Neural cell (in vitro differentiated cells): ENCODE measurements at regions not wholly inside any gene's neighbourhood (a gene's known extent, or its start where the extent isn't known, plus 50 kb on each side); places are given as distances from the start of the nearest gene placed in this dataset.

Source experiments
- H2AFZ ChIP-seq: fragments of 200-600, 300-800 bp; sonication (generic), shearing (Covaris generic); 2 replicates; pipeline ENCODE4 v1.6.0; 2014; ENCODE audit warnings: low read depth, mild to moderate bottlenecking, antibody characterized with exemption, low read length, moderate library complexity
- H3F3A ChIP-seq: fragments of 200-600 bp; shearing (Covaris generic); 2 replicates; pipeline ENCODE4 v1.6.1; 2016; ENCODE audit warnings: mild to moderate bottlenecking, moderate library complexity, mixed read lengths, antibody characterized with exemption, low read length; ENCODE audit not compliant: insufficient read depth, poor library complexity, severe bottlenecking
- H3K27ac ChIP-seq: fragments of 200-600, 300-800 bp; sonication (generic), shearing (Covaris generic); 2 replicates; pipeline ENCODE4 v1.5.1; 2014; ENCODE audit warnings: mild to moderate bottlenecking, low read length, moderate library complexity
- H3K27me3 ChIP-seq: fragments of 300-800, 200-600 bp; sonication (generic), shearing (Covaris generic); 2 replicates; pipeline ENCODE4 v1.6.0; 2014; ENCODE audit warnings: mild to moderate bottlenecking, low read depth, low read length, moderate library complexity; ENCODE audit not compliant: insufficient read depth
- H3K36me3 ChIP-seq: fragments of 300-800, 200-600 bp; sonication (generic), shearing (Covaris generic); 2 replicates; pipeline ENCODE4 v1.5.1; 2014; ENCODE audit warnings: mild to moderate bottlenecking, antibody characterized with exemption, low read length, moderate library complexity; ENCODE audit not compliant: insufficient read depth
- H3K4me2 ChIP-seq: fragments of 300-800, 200-600 bp; sonication (generic), shearing (Covaris generic); 2 replicates; pipeline ENCODE4 v1.6.0; 2014; ENCODE audit warnings: mild to moderate bottlenecking, low read length
- H3K4me3 ChIP-seq: fragments of 300-800, 200-600 bp; sonication (generic), shearing (Covaris generic); 2 replicates; pipeline ENCODE4 v1.5.1; 2014; ENCODE audit warnings: mild to moderate bottlenecking, low read length, moderate library complexity
- H3K79me2 ChIP-seq: fragments of 200-600 bp; shearing (Covaris generic); replicated peaks from 2 replicates; pipeline ENCODE4 v1.6.0; 2014; ENCODE audit warnings: mild to moderate bottlenecking, low read length, moderate library complexity; ENCODE audit not compliant: insufficient read depth
- H3K9ac ChIP-seq: fragments of 300-800, 200-600 bp; sonication (generic), shearing (Covaris generic); 2 replicates; pipeline ENCODE4 v1.6.1; 2016; ENCODE audit warnings: mild to moderate bottlenecking, low read length, mixed read lengths
- H3K9me2 ChIP-seq: fragments of 200-600 bp; shearing (Covaris generic); 2 replicates; pipeline ENCODE4 v1.6.1; 2016; ENCODE audit warnings: mild to moderate bottlenecking, low read length, mixed read lengths; ENCODE audit not compliant: insufficient read depth
- H3K9me3 ChIP-seq: fragments of 200-600, 300-800 bp; sonication (generic), shearing (Covaris generic); 2 replicates; pipeline ENCODE4 v1.6.1; 2016; ENCODE audit warnings: mild to moderate bottlenecking, mixed run types, low read length, moderate library complexity, mixed read lengths
- H4K20me1 ChIP-seq: fragments of 200-600 bp; shearing (Covaris generic); 2 replicates; pipeline ENCODE4 v1.6.1; 2016; ENCODE audit warnings: mild to moderate bottlenecking, mixed run types; ENCODE audit not compliant: insufficient read depth
- CTCF ChIP-seq: fragments of 450-650 bp; IDR thresholded peaks from 2 replicates; pipeline ENCODE4 v1.5.1; 2014; ENCODE audit warnings: antibody characterized with exemption, mild to moderate bottlenecking, moderate library complexity; ENCODE audit not compliant: poor library complexity, severe bottlenecking
- EP300 ChIP-seq: fragments of 450-650 bp; conservative IDR thresholded peaks from 2 replicates; pipeline ENCODE4 v1.6.1; 2014; ENCODE audit warnings: antibody characterized with exemption, mild to moderate bottlenecking, moderate library complexity; ENCODE audit not compliant: poor library complexity, severe bottlenecking
- EZH2 ChIP-seq: fragments of 200-600, 300-800 bp; shearing (Covaris generic), sonication (generic); IDR thresholded peaks from 2 replicates; pipeline ENCODE4 v1.6.1; 2014; ENCODE audit warnings: antibody characterized with exemption, low read length, borderline replicate concordance, mild to moderate bottlenecking; ENCODE audit not compliant: insufficient read depth, poor library complexity, severe bottlenecking
- MXI1 ChIP-seq: fragments of 450-650 bp; conservative IDR thresholded peaks from 2 replicates; pipeline ENCODE4 v1.6.1; 2014; ENCODE audit warnings: antibody characterized with exemption, mild to moderate bottlenecking; ENCODE audit not compliant: poor library complexity, severe bottlenecking
- POLR2AphosphoS5 ChIP-seq: IDR thresholded peaks from 2 replicates; pipeline ENCODE4 v1.6.1; 2012
- RAD21 ChIP-seq: fragments of 450-650 bp; conservative IDR thresholded peaks from 2 replicates; pipeline ENCODE4 v1.6.1; 2014; ENCODE audit warnings: antibody characterized with exemption, mild to moderate bottlenecking, moderate library complexity
- REST ChIP-seq: IDR thresholded peaks from 2 replicates; pipeline ENCODE4 v1.6.1; 2012; ENCODE audit warnings: borderline replicate concordance
- SMC3 ChIP-seq: fragments of 450-650 bp; conservative IDR thresholded peaks from 2 replicates; pipeline ENCODE4 v1.6.1; 2014; ENCODE audit warnings: antibody characterized with exemption, mild to moderate bottlenecking, moderate library complexity; ENCODE audit not compliant: poor library complexity
- TAF1 ChIP-seq: IDR thresholded peaks from 2 replicates; pipeline ENCODE4 v1.6.1; 2012; ENCODE audit warnings: low read depth

GRCh38 chr1:118266436-118266835 is 81.4 kb upstream of the SPAG17 start:
- Histone ChIP-seq H3K9me2 (no peaks in the 10 kb centered on the region), H3K4me2 (no peak overlapping the region), H3K9ac (no peak overlapping the region), H3K9me3 (no peaks in the 10 kb centered on the region), H3F3A (no peaks in the 10 kb centered on the region), H2AFZ (no peak overlapping the region), H3K79me2 (no peaks in the 10 kb centered on the region), H3K27me3 (no peaks in the 10 kb centered on the region), H3K4me3 (no peak overlapping the region), H3K27ac (no peak overlapping the region), H4K20me1 (no peaks in the 10 kb centered on the region), H3K36me3 (no peaks in the 10 kb centered on the region)
- TF ChIP-seq REST (no peak), TAF1 (no peak), SMC3 (no peak), MXI1 (no peak), EZH2 (no peak), EP300 (no peak), RAD21 (no peak), CTCF (no peak), POLR2AphosphoS5 (no peak)

DNA sequence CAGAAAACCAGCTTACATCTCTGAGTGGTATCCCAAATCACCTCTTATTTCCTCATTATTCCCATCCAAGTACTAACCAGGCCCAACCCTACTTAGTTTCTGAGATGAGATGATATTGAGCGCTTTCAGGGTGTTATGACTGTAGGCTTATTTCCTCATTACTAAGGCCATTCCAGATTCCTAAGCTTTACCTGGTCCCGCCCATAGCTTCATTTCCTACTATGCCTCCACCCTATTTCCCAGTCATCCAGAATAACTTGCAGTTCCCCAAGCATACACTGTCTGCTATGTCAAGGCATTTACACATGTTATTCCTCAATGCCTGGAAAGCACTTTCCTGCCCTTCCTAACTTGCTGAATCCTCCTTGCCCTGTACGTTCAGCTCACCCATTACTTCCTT is 79.3 kb upstream of the SPAG17 start:
- no peak for TF ChIP-seq POLR2AphosphoS5
- TF ChIP-seq REST, result no peak
- no peak for TF ChIP-seq EZH2
- TF ChIP-seq TAF1, result no peak
- no peak for TF ChIP-seq RAD21
- no peak for TF ChIP-seq MXI1
- no peak for TF ChIP-seq EP300
- TF ChIP-seq CTCF, result no peak
- TF ChIP-seq SMC3, result no peak
- no peak overlapping the region for H3K27ac ChIP-seq

More for the DNA sequence above, 79.3 kb upstream of the SPAG17 start:
- Histone ChIP-seq H4K20me1 (no peaks in the 10 kb centered on the region), H2AFZ (no peak overlapping the region), H3F3A (no peaks in the 10 kb centered on the region), H3K9ac (no peak overlapping the region), H3K9me3 (no peaks in the 10 kb centered on the region), H3K4me2 (no peak overlapping the region), H3K27me3 (no peaks in the 10 kb centered on the region), H3K9me2 (no peaks in the 10 kb centered on the region), H3K79me2 (no peaks in the 10 kb centered on the region), H3K36me3 (no peaks in the 10 kb centered on the region), H3K4me3 (no peak overlapping the region)
